NCI-H345 treated with DMSO at 0.1 percent for 48 hours (cell line): ENCODE measurements at regions not wholly inside any gene's neighbourhood (a gene's known extent, or its start where the extent isn't known, plus 50 kb on each side); places are given as distances from the start of the nearest gene placed in this dataset.
"Not testable (repeated sequence)": the region's sequence is repeated elsewhere in the genome, so short reads cannot be mapped to it uniquely, and the experiment has no call there.

Source experiments
- DNase-seq: peaks from one replicate; lab custom pipeline; 2025; ENCODE audit not compliant: unreplicated experiment; lab: John Stamatoyannopoulos, UW

- DNase-seq = no peak
Observed at GRCh38 chr6:115456848-115457247, 603.8 kb downstream of the FRK start.

- DNase-seq = no peak
Observed at GRCh38 chr6:115443825-115444478, 616.7 kb downstream of the FRK start.

- no peak for DNase-seq
Observed at GRCh38 chr6:115442323-115442722, 618.4 kb downstream of the FRK start.

GRCh38 chr6:115441651-115442050 lies 619.0 kb downstream of the FRK start:
- no peak for DNase-seq

GRCh38 chr6:115415378-115415777 lies 645.3 kb downstream of the FRK start:
- no peak for DNase-seq

GRCh38 chr6:115414916-115415315 lies 645.8 kb downstream of the FRK start:
- not testable (repeated sequence) for DNase-seq

- no peak for DNase-seq
Observed at GRCh38 chr6:115411756-115412155, 648.9 kb downstream of the FRK start.

GRCh38 chr6:115404446-115404845 lies 656.2 kb downstream of the FRK start:
- no peak for DNase-seq

- no peak for DNase-seq
Observed at GRCh38 chr6:115398607-115399006, 662.1 kb downstream of the FRK start.

GRCh38 chr6:115396112-115396906 lies 664.4 kb downstream of the FRK start:
- DNase-seq = no peak

- DNase-seq = no peak
Observed at GRCh38 chr6:115393821-115394220, 666.9 kb downstream of the FRK start.

- DNase-seq = no peak
Observed at GRCh38 chr6:115370202-115370601, 690.5 kb downstream of the FRK start.

GRCh38 chr6:115365783-115366182 lies 694.9 kb downstream of the FRK start:
- DNase-seq = no peak

GRCh38 chr6:115363379-115363778 lies 697.3 kb downstream of the FRK start:
- no peak for DNase-seq

- no peak for DNase-seq
Observed at GRCh38 chr6:115362234-115362633, 698.5 kb downstream of the FRK start.

- no peak for DNase-seq
Observed at GRCh38 chr6:115360602-115361325, 699.9 kb downstream of the FRK start.

GRCh38 chr6:115358616-115359015 lies 702.1 kb downstream of the FRK start:
- no peak for DNase-seq

- no peak for DNase-seq
Observed at GRCh38 chr6:115356371-115356770, 704.3 kb downstream of the FRK start.

- DNase-seq = no peak
Observed at GRCh38 chr6:115323001-115323400, 737.7 kb downstream of the FRK start.

- DNase-seq = no peak
Observed at GRCh38 chr6:115319823-115320222, 740.9 kb downstream of the FRK start.

GRCh38 chr6:115310156-115310555 lies 750.5 kb downstream of the FRK start:
- DNase-seq = no peak

GRCh38 chr6:115302731-115303130 lies 758.0 kb downstream of the FRK start:
- DNase-seq = no peak
